ENCODE measurements at regions not wholly inside any gene's neighbourhood (a gene's known extent, or its start where the extent isn't known, plus 50 kb on each side); places are given as distances from the start of the nearest gene placed in this dataset.
"Not testable (repeated sequence)": the region's sequence is repeated elsewhere in the genome, so short reads cannot be mapped to it uniquely, and the experiment has no call there.

DNA sequence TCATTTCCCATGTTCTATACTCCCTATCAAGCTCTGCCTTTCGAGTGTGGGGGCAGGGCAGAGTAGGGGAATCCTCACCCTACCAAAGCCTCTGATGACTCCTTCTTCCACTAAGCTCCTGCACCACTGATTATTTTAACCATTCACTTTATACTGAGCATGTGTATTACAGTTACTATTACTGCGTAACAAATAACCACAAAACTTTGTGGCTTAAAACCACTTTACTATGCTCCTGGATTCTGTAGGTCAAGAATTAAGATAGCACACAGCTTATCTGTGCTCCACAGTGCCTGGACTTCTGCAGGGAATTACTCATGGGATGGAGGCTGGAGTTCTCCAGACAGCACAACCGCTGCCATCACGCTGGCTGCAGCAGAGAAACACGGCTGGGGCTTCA is 117.4 kb upstream of the DNAJC10 start:
- DNase-seq, result no peak

DNA sequence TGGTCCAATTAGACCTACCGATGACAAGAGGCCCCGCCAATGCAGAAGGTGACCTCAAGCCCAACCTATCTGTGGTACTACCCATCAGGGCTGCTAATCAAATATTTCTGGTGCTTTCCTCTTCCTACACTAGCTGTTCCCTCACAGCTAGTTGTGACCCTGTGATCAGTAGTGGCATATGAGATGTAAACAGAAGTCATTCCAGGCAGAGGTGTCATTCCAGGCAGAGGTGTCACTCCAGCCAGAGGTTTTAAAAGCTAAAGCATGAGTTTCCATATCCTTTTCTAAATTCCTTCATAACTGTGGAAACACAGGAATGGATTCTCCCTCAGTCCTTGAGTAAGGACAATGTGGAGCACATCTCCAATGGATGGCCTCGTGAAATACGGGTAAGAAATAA is 110.9 kb upstream of the DNAJC10 start:
- DNase-seq, result no peak

DNA sequence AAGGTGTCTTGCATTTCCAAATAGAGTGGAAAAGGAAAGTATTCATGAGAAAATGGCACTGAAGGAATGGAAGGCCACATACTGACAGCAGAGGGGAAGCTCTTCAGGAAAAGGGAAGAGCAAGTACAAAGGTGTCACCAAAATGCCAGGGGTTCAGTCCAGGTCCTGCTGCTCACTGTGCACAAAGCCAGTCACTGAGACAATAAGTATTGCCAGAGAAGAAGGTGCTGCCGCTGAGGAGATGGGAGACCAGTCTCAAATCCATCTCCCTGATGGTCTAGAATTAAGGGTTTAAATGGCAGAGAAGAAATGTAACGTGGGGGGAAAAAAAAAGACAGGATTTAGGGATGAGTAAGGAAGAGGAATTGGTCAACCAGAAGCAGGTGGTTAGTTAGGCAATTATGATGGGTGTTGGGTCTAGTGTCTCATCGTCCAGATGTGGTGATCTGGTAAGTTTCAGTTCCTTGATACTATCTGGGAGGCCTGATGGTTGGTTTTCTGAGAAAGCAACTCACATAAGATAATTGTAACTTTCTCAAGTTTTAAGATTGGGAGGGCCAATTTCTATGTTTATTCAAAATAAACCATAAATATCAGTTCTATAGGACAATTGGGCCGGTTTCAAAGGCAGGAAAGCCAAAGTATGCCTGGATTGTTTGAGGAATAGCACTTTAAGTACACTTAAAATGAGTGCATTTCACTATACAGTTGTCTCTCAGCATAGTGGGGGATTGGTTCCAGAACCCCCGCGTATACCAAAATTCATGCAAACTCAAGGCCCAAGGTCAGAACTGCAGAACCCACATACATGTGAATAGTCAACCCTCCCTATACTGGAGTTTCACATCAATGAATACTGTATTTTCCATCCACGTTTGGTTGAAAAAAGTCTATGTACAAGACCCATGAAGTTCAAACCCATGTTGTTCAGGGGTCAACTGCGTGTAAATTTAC is 109.1 kb upstream of the DNAJC10 start:
- no peak for DNase-seq

DNA sequence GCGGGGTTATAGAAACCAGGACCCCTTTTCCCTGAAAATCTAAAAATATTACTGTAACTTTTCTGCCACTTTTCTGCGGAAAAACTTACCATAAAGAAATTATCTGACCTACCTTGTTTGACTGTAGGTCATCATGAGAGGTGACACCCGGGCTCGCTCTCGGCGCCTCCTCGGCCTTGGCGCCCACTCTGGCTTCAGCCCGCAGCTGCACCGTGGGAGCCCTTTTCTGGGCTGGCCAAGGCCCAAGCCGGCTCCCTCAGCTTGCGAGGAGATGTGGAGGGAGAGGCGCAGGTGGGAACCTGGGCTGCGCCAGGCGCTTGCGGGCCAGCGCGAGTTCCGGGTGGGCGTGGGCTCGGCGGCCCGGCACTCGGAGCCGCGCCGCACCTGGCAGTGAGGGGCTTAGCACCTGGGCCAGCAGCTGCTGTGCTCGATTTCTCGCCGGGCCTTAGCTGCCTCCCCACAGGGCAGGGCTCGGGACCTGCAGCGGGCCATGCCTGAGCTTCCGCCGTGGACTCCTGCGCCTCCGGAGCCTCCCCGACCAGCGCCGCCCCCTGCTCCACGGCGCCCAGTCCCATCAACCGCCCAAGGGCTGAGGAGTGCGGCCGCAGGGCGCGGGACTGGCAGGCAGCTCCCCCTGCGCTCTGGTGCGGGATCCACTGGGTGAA is 107.7 kb upstream of the DNAJC10 start:
- no peak for DNase-seq

DNA sequence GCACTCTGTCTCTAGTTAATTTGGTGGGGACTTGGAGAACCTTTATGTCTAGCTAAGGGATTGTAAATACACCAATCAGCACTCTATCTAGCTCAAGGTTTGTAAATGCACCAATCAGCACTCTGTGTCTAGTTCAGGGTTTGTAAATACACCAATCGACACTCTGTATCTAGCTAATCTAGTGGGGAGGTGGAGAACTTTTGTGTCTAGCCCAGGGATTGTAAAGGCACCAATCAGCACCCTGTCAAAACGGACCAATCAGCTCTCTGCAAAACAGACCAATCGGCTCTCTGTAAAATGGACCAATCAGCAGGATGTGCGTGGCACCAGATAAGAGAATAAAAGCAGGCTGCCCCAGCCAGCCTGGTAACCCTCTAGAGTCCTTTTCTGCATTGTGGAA is 107.1 kb upstream of the DNAJC10 start:
- DNase-seq, result not testable (repeated sequence)

DNA sequence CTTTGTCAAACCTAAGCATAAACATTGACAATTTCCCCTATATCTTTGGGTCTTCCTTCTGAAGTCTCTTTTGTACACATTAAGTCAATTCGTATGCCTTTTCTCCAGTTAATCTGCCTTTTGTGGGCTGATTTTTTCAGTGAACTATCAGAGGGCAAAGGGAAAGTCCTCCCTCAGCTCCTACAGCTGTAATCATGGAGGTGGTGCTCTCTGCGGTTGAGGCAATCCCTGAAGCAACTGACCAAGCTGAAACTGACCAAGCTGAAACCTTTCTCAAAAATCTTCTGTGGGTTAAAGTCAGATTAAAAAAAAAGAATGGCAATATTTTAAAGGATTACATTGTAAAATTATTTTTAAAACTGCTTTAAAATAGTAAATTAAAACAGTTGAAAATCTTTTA is 105.8 kb upstream of the DNAJC10 start:
- no peak for DNase-seq

DNA sequence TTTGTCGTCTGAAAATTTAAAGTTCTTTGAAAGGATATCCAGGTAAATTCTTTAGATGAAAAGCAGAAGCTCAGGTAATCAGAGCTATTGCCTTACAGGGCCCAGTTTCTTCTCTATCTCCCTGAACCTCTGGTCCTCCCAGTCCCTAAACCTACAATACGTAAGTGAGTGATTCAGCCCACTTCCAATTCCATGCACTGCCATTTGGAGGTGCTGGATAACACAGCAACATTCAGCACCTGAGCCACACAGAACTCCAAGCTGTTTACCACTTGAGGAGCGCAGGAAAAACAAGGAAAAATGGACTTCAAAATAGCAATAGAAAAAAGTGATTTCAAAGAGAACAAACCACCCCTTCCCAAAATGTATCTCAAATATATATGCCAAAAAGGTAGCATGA is 105.0 kb upstream of the DNAJC10 start:
- no peak for DNase-seq

DNA sequence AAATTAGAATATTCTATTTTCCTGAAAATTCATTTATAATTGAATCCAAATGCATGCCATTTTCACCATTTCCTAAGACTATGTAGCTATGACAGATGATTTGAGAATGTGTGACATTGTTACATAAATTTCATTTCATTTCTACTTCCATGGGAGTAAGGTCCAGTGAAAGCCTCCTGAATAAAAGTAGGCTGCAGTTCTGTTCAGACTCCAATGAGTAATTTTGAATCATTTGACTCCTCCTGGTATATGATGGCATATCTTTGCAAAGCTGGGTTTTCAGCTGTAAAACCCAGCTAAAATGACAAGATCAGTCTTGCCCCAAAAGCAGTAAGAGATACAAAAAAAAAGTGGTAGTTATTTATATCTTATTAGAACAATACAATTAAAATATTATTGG is 101.0 kb upstream of the DNAJC10 start:
- DNase-seq, result no peak

DNA sequence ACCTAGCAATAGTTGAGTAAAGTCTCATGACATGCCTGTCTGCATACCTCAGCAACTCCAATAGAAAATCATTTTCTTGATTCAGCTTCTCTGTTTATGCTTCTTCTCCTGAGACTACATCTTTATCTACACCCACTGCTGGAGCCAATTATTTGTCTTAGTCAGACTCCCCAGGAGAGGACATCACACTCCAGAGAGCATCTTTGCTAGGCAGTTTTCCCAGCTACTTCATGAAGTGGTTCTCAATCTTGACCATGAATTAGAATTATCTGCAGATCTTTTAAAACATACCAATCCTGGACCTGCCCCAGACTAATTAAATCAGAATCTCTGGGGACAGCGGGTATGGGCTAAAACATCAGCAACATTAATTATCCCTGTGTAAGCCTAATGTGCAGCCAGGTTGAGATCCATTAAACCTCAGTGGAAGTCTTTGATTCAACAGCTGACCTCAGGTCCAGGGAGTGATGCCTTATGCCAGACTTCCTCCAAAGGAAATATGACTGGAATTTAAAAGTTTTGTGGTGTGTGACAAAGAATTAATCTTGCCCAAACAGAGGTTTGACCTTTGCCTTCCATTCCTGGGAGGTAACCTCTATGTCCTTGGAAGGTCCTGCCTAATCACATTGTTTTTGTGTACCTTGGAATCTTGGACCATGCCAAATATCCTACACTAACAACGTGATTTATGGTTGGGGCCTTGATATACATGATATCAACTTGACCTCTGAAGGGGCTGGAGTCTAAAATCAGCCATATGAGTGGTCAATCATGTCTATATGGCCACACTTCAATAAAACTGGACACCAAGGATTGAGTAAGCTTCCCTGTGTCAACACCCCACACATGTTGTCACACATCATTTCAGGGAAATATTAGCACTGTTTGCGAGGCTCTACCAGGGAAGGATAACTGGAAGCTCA is 99.3 kb upstream of the DNAJC10 start:
- no peak for DNase-seq

DNA sequence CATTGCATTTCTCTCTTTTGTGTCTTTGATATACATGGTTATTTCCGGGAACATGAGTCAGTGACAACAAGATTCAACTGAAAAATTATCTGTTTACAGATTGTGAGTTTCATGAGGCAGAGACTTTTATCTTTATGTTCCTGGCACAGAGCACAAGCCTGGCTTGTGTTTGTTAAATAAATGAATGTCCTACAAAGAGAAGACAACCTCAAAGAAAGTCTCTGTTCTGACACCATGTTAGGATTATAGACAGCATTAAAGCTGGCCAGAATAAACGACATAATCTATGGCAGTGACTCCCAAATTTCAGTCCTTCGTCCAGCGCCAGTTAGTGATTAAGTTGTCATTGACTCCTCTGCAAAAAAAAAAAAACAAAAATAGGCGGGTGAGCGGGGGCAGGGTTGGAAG is 97.4 kb upstream of the DNAJC10 start:
- no peak for DNase-seq

DNA sequence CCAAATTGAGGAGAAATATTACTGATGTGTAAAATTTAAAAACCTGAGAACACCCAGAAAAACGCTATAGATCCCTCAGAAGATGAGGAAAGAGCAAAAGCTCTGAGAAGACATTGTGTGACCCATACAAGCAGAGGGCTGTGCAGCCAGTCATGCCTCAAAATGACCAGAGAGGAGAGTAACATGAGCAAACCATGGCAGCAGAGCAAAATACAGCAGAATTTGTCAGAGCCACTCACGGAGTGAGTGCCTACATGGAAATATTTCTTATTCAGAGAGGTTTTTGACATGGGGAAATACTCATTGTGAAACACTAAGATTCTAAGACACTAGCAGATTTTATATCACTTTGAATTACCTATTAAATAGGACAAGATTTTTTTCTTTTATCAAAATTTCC is 96.8 kb upstream of the DNAJC10 start:
- DNase-seq, result no peak

DNA sequence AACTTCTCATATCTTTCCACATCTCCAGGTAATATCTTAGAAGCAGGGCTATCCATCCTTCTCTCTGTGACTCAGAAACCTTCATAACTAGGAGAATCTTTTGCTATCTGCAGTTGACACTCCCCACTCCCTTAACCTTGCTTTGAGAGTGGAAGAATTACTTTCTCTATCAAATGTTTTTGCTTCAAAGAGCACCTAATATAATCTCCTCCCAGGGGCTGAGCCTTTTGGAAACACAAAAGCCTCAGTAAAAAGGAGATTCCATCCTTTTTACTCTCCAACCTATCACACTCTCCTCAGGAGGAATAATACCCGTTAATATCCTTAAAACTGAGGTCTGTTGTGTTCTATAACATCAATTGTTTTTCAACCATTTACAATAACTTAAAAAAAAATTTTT is 94.9 kb upstream of the DNAJC10 start:
- DNase-seq, result no peak

DNA sequence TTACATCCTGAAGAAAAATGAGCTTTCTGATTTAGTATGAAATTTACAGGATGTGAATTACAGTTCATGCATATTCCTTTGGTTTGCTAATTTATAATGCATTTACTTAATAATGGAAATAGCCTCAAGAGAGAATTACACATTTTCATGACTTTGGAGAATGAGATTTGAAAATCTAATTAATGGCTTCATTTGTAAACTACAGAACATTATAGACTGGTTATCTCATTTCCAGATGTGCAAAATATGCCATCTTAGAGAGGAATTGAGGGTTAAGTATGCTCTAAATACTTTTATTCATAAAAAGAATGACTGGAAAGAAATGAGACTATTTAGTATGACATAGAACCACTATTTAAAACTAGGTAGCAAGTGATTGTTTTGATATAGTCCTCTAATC is 94.2 kb upstream of the DNAJC10 start:
- DNase-seq, result no peak

DNA sequence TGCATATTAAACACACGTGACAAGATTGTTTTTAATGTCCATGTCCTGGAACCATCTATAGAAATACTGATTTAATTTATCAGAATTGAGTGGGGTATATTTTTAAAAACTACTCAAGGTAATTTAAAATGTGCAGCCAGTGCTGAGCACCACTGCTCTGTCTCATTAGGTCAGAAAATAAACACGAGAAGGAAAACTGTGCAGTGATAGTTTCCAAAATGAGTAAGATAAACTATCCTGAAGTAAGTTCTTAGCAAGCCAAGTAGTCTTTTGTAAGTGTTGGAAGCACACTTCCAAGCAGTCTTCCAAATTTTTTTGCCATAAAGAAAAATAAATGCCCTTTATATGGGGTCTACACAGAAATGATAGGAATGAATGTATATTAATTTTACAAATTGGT is 93.8 kb upstream of the DNAJC10 start:
- DNase-seq, result no peak

DNA sequence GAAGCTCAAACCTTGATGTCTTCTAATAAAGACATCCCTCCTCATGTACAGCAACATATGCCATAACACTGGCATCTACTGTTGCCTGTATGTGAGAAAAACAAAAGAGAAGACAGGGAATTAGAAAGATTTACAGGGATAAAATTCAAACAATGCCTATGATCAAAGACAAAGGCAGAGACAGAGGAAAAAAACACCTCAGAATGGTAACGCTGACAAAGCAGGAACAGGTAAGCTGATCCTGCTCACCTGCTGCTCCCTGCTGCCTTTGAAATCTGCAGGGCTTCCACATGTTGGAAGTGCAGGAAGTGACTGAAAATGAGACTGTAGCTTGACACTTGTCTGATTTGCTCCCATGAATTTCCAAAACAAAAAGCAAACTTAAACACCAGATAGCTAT is 90.2 kb upstream of the DNAJC10 start:
- DNase-seq, result peak in 1 of 2 experiments; percentile 13

DNA sequence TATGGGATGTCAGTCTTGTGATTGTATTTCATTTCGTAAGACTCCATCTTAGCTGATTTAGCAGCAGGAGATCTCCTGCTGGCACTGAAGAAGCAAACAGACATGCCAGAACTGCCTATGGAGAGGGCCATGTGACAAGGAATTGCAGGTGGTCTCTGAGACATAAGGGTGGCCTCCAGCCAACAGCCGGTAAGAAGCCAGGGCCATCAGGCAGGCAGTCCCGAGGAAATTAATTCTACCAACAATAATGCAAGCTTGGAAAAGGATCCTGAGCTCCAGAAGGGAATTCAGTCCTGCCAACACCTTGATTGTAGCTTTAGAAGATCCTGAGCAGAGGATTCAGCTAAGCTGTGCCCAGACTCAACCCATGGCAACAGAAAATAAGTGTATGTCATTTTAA is 87.1 kb upstream of the DNAJC10 start:
- no peak for DNase-seq

DNA sequence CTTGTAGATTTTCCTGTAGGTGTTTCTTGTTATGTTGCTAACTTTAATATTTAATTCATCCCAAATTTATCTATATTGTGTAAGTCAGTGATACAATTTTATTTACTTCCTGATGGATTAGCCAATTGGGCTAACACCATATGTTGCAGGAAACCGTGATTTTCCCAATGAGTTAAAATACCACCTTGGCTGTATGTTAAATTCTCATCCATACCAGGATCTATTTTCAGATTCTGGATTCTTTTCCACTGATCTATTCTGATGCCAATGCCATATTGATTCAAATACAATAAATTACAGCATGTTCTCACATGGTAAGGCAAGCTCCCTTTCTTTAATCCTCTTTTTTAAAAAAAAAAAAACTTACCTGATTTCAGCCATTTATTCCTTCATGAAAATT is 85.8 kb upstream of the DNAJC10 start:
- no peak for DNase-seq

DNA sequence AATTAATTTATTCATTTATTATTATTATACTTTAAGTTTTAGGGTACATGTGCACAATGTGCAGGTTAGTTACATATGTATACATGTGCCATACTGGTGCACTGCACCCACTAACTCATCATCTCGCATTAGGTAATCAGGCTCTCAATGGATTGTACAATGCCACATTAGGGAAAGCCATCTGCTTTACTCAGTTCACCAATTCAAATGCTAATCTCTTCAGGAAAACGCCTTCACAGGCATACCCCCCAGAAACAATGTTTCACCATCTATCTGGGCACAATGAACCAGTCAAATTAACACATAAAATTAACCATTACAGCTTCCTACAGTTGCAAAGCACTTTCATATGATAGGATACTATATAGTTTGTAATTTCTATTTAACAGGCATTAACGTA is 84.8 kb upstream of the DNAJC10 start:
- no peak for DNase-seq

DNA sequence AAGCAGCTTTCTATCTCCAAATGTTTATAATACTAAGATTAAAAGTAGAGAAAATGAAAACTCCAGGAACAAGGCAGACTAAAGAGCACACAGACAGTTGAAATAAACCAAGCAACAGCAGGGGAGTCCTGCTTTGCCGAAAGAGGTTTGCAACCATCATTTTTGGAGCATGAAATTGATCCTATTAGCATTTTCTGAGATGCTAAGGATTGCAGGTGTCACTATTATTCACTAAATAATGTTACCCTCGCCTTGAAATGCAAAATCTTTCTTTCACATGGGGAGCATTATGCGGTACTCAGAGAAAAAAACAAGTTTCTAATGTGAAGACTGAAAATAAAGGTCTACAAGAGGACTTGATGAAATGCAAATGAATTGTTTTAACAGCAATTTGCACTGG is 81.7 kb upstream of the DNAJC10 start:
- DNase-seq, result no peak

DNA sequence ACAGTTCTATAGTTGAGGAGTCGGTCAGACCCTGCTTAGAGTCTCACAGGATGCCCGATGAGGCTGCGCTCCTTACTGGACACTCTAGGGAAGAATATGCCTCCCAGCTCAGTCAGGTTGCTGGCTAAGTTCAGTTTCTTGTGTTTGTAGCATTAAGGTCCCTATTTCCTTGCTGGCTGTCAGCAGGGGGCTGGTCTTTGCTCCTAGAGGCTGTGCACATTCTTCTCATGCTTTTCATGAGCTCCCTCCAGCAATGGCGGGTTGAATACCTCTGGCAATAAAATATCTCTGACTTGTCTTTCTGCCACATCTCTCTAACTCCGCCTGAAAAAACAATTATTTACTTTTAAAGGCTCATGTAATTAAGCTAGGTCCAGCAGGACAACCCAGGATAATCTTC is 79.4 kb upstream of the DNAJC10 start:
- no peak for DNase-seq

DNA sequence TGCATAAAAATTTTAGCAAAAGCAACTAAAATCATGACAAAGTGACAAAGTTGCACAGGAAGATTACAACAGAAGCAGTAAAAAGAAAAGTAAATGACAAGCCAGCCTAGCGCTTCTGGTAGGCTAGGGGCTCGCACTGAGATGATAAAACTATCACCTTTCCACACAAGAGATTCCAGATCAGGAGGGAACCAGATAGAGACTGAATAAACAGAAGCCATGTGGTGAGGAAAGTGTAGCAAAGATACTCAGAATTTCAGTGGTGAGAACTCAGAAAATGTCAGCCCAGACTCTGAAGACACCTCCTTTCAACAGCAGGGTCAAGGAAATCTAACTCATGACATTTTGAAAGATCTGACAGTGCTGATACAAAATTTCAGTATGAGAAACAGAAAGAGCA is 77.4 kb upstream of the DNAJC10 start:
- DNase-seq, result no peak

DNA sequence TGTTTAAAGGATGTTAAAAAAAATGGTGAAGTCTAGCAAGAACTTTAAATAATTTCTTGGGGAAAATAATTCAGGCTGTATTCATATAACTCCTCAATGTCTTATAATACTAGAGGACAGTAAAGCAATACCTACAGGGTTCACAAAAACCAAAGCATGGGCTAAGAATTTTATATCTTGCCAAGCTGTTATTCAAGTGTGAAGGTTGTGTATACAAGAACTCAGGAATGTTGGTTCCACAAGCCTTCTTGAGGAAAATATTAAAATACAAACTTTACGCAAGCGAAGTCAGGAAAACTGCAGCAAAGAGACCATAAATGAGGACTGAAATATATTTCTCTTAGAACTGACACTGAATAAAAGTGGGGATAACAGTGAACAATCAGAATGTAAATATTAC is 76.1 kb upstream of the DNAJC10 start:
- no peak for DNase-seq

DNA sequence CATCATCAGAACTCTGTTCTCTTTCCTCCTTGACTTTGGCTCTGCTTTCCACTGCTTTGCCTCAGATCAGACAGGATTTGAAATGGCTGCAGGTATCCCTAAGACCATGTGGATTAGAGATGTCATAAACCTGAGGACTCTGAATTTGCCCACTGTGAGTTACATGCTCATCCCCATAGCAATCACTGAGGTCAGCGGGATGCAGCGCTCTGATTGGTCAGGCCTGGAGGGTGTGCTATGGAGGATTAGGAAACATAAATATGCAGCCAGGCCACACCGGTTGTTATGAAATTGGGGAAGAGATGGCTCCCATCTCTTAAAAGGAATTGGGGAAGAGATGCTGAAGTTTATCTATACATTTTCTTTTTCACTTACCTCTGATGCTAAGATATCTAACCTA is 73.7 kb upstream of the DNAJC10 start:
- DNase-seq, result peak in 1 of 2 experiments; percentile 17
